CD4-positive, alpha-beta T cell treated with Interleukin-1 beta for 1 hour (primary cell): ENCODE measurements at regions not wholly inside any gene's neighbourhood (a gene's known extent, or its start where the extent isn't known, plus 50 kb on each side); places are given as distances from the start of the nearest gene placed in this dataset.

Source experiments
- DNase-seq, 2 donors: peaks; one replicate each; pipeline ENCODE4 v3.0.0-alpha.2; 2020 to 2022

DNA sequence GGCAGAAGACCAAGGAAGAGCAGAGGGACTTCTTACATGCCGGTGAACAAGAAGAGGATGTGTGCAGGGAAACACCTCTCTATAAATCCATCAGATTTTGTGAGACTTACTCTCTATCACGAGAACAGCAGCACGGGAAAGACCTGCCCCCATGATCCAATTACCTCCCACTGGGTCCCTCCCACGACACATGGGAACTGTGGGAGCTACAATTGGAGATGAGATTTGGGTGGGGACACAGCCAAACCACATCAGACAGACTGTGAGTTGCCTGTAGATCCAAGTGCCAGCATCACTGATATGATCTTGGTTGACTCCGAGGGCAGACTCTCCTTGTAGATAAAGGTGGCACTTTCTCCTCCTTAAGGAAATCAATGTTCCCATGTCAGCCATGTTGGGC, 414.8 kb upstream of the JARID2 start:
- no peak for DNase-seq

DNA sequence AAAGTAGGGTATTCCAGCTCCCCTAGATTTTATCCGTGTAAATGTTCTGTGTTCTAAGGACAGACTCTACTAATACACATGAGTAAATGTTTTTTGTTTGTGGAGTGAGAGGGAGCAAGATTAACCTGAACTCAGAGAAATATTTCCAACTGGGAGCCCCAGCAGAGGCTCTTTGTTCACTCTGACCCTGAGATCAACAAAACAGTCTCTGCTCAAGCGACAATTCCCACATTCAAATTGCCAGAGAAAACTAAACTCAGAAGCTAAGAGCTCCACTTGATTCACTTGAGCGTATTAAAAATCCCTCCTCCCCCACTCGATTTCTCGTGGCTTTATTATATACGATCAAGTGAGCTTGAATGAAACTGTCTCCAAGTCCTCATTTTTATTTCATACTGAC, 413.9 kb upstream of the JARID2 start:
- DNase-seq, result no peak

DNA sequence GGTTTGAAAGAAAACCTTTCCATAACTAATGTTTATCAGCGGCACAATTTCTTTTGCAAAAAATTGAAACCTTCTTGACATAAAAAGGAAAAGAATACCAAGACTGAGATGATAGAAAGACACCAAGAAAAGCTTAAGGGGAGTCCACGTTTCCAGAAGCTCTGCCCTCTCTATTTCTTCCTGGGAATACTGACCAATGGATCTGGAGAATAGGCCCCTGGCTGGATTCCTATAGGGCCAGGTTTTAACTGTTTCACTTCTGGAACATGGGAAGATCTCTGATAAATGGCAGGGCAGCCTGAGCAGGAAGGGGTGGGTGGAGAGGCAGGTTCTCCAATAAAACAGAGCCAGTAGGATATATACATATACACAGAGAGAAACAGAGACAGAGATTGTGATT, 413.4 kb upstream of the JARID2 start:
- DNase-seq, result no peak

DNA sequence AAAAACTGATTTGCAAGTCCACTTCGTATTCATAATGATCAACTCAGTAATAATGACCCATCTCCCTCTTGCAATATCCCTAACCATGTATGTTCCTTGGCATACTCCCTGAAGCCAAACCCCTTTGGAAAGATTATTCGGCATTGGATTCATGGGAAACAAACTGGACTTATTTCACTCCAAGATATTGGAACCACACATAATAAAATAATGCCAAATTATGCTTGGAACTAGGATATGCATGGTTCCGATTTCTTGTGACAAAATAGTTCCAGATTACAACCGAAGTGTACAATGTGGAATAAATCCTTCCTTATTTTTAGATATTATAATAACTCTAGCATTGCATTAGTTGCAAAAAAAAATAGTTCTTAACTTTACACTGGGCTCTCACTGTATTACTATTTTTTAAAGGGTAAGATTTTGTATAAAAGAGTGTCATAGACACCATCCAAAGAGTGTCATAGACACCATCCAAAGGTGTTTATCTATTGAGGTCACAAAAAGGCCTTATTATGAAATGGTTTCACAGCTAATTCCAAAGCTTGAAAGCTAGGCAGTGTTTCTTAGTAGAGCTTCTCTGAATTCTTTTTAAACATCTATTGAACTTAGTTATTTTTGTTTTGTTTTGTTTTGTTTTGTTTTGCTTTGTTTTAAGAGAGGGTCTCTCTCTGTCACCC, 410.9 kb upstream of the JARID2 start:
- no peak for DNase-seq

DNA sequence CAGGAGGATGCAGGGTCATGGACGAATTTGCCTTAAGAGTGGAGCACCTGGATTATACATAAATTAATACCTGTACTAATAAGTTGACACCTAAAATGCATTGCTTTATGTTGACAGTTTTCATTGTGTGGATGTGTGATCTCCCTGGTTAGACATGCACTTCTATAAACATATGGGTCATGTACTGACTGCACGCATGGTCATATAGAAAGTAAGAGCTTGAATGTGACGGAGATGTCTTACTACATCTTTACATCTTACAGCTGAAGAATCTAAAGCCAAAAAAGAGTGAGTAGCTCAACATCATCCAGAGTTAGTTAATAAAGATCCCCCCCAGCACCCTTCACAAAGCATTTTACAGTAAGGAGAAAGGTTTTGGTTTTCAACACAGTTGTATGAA, 408.4 kb upstream of the JARID2 start:
- no peak for DNase-seq

DNA sequence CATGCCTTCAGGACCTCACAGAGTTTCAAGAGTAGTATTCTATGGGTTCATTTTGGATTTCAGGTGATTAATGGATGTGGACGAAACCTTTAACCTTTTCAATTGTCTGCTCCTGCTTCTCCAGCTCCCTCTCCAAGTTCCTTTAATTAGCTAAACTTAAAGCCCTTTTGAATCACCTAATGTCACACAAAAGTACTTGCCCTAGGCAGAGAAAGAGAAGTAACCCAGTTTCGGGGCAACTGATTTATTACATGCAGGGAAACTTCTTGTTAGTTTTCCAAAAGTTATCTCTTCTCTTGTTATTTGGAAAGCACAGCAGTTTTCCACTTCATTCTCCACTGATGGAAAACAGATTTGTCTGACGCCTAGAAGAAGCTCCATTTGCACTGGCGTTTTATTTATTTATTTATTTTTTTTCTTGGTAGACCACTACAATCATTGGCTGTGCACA, 407.7 kb upstream of the JARID2 start:
- DNase-seq, result no peak

DNA sequence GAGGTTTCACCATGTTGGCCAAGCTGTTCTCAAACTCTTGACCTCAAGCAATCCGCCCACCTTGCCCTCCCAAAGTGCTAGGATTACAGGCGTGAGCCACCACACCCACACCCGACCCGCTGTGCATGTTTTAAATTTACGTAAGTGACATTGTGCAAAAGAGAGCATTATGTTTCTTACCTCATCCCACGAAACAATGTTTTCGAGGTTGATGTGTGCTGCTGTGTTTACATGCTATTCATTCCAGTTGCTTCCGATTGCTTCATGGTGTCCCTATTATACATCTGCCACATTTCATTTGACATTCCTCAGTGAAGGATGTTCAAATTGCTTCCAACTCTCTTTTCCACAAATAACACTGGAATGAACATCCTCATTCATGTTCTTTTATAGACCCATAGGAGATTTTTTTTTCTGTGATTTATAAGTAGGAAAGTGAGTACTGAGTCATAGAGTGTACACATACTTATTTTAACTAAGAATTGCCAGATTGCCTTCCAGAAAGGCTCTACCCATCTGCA, 403.9 kb upstream of the JARID2 start:
- DNase-seq, result peak in 1 of 2 donors; percentile 50

DNA sequence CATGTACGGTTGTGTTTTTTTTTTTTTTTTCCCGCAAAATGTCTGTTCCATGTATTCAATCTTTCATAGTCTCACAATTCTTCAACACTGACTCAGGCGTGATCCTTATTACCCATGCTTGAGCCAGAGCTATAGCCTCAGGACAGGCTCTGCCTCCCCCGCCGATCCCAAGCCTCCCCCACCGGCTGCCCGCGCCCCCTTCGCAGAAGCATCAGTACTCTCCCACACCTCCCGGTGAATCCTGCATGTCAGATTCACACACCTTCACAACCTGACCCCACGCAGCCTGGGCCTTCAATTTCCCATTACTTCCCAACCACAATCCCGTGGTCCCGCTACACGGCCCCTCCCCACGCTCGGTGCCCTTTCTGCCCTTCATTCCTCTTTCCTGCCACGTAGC, 401.5 kb upstream of the JARID2 start:
- DNase-seq, result no peak

DNA sequence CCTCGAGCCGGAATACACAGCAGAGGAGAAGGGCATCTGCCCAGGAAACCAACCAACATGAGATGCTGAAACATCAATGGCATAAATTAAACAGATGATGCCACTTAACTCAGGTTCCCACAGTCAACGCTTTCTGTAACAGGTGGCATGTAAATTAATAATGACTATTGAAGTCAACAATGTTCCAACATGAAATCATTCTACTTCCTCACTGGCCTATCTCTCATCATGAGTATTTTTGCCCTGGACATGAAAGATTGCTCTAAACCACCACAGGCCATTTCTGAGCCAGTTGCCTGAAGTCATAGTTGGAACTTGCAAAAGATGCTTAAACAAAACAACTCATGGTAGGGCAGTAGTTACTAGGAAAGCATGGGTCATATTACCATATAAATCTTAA, 397.9 kb upstream of the JARID2 start:
- DNase-seq, result no peak

DNA sequence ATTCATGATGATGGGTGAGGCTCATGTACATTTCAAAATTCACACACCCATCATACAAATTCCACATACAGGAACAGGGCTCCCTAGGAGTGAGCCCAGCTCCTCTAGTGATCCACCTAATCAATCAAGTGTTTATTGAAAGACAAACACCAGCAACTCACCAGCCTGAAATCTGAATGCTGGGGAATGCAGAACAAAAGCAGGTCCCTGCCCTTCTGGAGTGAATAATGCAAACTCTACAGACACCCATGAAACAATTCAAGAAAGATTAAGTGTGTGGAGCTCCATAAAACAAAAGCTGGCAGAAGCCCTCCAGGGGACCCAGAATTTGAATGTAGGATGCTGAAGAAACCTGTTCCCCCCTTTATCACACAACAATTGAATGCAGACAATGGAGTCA, 396.7 kb upstream of the JARID2 start:
- no peak for DNase-seq

DNA sequence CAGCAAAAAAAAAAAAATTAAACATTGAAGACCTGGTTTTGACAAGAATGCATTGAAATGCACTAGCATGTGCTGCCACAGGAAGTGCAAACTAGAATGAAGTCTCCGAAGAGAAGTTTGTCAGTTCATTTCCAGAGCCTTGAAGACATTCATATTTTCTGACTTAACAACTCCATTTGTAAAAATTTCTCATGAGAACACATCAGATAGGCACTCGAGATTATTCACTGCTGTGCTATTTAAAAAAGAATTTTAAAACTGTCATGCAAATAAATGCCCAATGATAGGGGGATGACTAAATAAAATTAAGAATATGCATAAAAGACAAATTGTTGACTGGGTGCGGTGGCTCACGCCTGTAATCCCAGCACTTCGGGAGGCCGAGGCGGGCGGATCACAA, 394.6 kb upstream of the JARID2 start:
- no peak for DNase-seq

DNA sequence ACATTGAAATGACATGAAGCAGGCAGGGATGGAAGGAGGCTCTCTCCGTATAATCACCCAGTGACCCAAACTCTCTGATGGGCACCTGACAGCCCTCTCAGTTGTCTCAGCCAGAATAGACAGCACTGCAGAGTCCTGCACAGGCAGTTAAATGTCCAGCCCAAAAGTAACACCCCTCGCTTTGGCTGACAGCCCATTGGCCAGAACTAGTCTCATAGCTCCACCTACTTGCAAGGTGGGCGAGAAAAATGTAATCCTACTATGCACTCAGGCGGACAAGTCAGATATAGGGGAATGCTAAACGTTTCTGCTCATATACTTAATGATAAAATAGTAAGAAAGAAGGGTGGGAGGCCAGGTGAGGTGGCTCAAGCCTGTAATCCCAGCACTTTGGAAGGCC, 393.5 kb upstream of the JARID2 start:
- DNase-seq, result no peak

DNA sequence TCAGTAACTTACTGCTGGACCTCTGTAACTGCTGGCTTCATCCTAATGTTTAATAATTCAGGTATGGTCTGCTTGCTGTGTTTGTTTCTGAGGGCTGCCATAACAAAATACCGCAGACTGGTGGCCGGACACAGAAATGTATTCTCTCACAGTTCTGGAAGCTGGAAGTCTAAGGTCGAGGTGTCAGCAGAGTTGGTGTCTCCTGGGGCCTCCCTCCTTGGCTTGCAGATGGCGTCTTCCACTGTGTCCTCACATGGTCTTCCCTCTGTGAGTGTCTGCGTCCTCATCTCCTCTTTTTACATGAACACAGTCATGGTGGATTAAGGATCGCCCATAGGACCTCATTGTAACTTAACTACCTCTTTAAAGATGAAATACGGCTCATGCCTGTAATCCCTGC, 389.7 kb upstream of the JARID2 start:
- no peak for DNase-seq

DNA sequence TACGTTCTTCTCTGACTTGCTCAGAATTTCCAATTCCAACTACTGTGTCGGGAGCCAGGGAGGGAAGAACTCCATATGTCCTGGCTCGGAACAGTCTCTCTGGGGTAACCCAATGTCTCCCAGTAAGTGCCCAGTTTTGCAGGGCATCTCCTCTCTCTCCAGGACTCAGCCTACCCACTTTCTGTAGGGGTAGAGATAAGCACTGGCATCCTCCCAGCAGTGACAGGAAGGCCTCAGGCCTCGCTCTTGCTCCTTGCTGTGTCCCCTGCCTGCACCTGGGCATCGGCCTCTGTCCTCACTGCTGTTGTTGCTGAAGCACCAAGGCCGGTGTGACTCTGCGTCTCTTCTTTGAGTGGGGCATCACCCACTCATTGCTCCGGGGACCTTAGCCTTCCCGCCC, 388.9 kb upstream of the JARID2 start:
- no peak for DNase-seq

DNA sequence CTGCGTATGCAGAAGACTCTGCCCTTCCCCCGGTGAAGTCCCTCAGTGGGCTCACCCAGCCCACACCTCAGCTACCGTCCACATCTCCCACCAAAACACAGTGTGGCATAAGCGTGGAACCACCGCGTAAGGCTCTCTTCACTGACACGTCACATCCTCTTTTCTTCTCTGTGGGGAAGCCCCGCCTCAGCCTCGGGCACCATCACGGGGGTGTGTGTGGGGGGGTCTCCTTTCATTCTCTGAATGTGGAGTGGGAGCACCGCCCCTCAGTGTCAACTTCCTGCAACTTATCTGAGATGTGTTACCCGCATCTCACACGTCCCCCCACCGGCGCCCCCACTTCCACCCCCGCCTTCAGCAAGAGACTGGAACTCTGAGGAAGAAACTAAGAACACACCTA, 388.4 kb upstream of the JARID2 start:
- DNase-seq, result peak; percentile 85 to 91

DNA sequence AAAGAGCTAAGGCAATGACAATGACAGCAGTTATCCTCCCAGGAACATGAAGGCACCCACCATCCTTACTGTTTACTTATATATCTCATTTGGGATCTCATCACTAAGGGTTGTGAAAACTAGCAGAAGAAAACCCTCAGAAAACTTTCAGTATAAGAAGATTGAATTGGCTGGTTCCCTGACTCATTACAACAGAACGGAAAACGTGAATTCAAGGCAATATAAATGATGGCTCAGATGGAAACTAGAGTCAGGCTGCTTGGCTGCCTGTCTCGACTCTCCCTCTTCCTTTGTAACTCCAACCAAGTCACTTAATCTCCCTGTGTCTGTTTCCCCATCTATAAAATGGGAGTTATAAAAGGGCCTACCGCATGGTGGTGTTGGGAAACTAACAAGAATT, 387.1 kb upstream of the JARID2 start:
- no peak for DNase-seq

DNA sequence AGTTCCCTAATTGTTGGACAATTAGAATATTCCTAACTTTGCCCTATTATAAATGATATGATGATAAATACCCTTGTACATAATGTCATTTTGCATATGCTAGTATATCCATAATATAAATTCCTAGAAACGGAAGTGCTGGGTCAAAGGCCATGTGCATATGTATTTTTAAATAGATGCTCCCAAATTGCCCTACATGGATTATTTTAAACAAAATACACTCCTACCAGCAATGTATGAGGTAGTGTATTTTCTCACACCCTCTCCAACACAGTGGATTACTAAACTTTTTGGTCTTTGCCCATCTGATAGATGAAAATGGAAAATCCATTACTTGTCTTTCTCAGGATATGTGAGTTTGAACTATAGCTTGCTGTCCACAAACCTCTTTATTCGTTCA, 385.1 kb upstream of the JARID2 start:
- no peak for DNase-seq

DNA sequence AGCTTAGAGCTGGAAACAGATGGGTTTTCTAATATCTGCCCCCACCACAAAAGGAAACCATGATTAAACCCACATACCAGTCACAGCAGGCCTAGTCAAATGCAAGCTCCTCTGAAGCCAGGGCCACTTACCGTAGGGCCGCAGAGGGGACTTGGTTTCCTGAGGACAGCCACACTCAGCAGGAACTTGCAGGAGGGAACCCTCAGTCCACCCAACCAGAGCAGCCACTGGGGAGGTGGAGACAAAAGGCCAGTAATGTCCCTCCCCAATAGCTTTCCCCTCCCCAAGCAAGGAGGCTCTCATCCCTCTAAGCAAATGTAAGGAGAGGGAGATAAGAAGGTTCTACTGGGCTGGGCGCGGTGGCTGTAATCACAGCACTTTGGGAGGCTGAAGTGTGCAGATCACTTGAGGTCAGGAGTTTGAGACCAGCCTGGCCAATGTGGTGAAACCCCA, 384.4 kb upstream of the JARID2 start:
- DNase-seq, result peak; percentile 8 to 13

DNA sequence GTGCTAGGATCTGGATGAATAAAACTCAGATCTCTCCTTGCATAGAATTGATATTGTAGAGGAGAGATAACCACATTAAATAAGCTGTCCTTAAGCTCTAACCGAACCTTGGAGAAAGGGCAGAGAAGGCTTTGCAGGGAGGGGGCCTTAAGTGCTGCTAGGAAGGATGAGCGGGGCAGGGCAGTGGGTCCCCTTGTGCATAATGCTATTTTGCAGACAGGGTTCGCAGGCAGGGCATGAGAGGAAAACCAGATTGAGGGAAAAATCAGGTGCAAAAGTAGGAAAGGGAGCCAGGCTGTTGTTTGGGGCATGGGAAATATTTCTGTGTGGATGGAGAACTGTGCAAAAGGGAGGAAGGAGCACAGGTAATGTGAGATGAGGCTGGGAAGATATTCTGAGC, 383.0 kb upstream of the JARID2 start:
- DNase-seq, result no peak

DNA sequence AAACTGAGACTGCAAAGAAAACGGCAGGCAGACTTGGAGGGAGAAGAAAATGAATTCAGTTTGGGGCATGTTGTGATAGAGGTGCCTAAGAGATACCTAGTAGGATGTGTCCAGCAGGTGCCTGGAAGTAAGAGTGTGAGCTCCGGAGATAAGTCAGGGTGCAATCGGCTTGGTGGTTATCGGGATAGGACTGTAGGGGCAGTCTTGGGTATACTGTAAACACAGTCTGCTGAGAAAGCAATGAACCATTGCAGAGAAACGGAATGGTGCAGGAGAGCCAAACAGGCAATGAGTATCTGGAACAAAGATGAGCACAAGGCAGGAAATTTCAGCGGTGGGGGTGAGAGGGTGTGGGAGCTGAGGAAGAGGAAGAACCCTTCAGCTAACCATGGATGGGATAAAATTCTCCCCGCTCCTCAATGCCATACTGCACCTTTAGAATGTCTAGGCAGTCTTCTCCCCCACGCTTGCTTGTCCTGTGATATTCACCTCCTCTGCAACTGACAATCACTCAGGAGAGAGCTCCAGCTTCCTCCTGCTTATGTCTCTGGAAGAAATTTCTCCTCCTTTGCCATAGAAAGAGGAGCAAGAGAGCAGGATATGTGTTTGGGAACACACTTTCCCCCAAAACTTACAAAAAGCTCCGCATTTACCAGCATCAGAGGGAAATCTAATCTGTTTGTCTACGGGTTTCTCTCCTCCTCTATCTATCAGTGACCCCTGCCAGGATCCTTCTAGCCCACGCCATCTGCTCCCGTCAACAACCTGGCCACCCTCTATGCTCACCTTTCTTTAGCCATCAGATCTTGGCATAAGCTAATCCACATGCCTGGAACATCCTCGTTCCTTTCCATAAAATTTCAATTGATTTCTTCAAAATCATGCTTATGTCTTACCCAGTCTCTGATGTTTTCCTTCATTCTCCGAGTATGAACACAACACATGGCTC, 381.7 kb upstream of the JARID2 start:
- no peak for DNase-seq

DNA sequence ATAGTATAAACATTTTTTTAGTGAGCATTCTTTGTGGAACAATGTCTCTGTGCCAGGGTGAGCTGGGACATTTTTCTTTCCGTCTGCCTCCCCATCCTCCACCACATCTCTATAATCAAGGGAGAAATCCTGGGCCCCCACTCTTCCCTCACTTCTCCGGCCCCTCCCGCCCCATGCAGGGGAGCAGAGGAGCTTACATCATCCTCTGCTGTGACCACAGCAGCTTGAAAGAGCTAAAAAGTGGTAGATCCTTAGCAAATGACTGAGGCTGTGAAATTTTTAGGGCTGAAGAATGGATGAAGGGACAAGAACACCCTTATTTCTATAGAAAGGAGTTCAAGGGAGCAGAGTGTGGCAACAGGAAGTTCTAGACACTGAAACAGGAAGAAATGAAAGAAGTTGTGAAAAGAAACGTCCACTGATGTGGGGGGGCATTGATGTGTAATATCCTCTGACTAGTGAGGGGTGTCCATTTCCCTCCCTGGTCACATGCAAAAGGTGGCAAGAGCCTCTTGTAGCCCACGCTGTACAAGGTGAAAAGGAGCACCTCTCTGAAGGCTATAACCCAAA, 380.3 kb upstream of the JARID2 start:
- peak; percentile 22 to 51 for DNase-seq

DNA sequence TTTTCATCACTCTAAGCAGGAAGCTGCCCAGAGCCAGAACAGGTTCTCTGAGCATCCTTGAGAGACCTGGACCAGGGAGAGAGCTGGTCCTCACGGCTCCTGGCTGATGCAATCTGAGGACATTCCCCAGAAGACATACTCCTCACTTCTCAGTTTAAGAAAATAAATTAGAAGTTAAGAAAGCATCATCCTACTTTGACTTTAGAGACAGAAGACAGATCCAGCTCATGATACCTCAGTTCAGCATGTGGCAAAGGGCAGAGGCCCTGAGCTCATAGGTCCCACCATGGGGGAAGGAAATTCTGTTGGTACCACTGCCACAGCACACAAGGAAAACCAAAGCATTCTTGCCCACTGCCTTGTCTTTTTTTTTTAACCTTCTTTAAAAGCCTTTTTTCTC, 378.1 kb upstream of the JARID2 start:
- no peak for DNase-seq

DNA sequence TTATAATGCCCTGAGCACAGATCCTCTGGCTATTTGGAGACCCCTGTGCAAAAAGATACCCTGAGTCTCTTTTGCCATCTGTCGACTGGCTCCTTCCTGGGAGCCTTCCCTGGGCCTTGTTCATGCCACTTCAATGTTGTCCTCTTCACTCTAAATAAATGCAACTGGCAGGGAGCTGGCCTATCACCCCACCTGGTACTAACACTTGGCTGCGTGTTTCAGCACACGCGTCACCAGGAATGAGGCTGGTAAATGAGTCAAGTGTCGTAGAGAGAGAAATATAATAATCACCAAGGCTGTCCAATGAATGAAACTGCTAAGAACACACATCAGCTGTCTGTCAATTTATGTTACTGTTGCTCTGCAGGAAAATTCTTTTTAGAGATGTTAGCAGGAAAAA, 374.6 kb upstream of the JARID2 start:
- no peak for DNase-seq

DNA sequence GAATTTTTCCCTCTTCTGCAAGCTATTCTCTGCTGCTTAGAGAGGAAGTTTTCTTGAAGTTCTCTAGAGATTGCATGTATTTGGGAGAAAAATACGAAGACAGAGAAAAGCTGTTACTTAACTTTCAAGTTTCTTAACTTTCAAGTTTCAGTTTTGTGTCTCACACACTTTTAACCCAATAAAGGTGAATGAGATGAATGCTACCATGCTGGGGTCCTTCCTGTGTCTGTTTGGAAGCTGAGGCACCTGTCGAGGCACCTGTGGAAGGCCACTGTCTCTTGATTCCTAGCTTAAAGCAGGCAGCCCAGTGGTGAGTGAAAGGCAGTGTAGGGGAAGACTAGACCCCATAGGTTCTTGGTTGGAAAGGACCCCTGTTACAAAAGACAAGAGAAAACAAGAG, 372.8 kb upstream of the JARID2 start:
- no peak for DNase-seq
